Kidney epithelial cell (primary cell): ENCODE measurements at regions not wholly inside any gene's neighbourhood (a gene's known extent, or its start where the extent isn't known, plus 50 kb on each side); places are given as distances from the start of the nearest gene placed in this dataset.

Source experiments
- DNase-seq: peaks from one replicate; pipeline ENCODE4 v3.0.0-alpha.2; 2010; ENCODE audit warnings: low read depth
- H3K27me3 ChIP-seq: 2 replicates; pipeline ENCODE4 v1.6.0; 2011; ENCODE audit warnings: low read length; ENCODE audit not compliant: control insufficient read depth, insufficient read depth
- H3K36me3 ChIP-seq: 2 replicates; pipeline ENCODE4 v1.5.1; 2011; ENCODE audit warnings: low read length; ENCODE audit not compliant: control insufficient read depth, insufficient read depth
- H3K4me3 ChIP-seq: 2 replicates; pipeline ENCODE4 v1.5.1; 2011; ENCODE audit warnings: low read depth, mild to moderate bottlenecking, control low read depth, low read length
- TF ChIP-seq, protein P1 (sequence below): IDR thresholded peaks from 2 replicates; pipeline ENCODE4 v1.5.1; 2011; ENCODE audit warnings: mild to moderate bottlenecking, moderate library complexity, low read length, control low read depth, inconsistent platforms; ENCODE audit not compliant: insufficient read depth, poor library complexity, severe bottlenecking

DNA sequence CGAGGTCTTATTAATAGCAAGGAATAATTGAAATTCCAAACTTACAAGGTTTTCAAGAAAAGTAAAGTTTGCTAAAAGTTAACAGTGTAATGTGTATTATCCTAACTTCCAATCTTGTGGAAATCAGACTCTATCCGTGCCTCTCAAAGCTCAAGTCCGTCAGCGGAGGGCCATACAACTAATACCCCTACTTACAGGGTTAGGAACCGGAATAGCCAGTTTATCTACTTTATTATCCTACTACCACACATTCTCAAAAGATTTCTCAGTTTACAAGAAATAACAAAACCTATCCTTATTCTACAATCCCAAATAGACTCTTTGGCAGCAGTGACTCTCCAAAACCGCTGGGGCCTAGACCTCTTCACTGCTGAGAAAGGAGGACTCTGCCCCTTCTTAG lies 457.8 kb downstream of the PTPRC start:
- Histone ChIP-seq H3K4me3 (no peak overlapping the region), H3K36me3 (no peaks in the 10 kb centered on the region), H3K27me3 (no peaks in the 10 kb centered on the region)
- TF ChIP-seq, protein P1, sequence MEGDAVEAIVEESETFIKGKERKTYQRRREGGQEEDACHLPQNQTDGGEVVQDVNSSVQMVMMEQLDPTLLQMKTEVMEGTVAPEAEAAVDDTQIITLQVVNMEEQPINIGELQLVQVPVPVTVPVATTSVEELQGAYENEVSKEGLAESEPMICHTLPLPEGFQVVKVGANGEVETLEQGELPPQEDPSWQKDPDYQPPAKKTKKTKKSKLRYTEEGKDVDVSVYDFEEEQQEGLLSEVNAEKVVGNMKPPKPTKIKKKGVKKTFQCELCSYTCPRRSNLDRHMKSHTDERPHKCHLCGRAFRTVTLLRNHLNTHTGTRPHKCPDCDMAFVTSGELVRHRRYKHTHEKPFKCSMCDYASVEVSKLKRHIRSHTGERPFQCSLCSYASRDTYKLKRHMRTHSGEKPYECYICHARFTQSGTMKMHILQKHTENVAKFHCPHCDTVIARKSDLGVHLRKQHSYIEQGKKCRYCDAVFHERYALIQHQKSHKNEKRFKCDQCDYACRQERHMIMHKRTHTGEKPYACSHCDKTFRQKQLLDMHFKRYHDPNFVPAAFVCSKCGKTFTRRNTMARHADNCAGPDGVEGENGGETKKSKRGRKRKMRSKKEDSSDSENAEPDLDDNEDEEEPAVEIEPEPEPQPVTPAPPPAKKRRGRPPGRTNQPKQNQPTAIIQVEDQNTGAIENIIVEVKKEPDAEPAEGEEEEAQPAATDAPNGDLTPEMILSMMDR: no peak
- no peak for DNase-seq

DNA sequence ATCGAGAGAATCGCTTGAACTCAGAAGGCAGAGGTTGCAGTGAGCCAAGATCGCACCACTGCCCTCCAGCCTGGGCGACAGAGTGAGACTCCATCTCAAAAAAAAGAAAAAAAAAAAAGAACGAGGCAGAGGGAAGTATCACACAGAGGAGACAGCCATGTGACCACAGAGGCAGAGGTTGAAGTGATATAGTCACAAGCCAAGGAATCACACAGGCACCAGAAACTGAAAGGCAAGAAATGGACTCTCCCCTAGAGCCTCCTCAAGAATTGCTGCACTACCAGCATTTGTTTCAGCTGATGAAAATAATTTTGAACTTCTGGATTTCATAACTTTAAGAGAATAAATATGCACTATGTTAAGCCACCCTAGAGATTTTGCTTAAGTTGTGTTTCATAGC lies 459.6 kb downstream of the PTPRC start:
- TF ChIP-seq, protein P1: no peak
- Histone ChIP-seq H3K4me3 (no peak overlapping the region), H3K36me3 (no peaks in the 10 kb centered on the region), H3K27me3 (no peaks in the 10 kb centered on the region)
- no peak for DNase-seq

DNA sequence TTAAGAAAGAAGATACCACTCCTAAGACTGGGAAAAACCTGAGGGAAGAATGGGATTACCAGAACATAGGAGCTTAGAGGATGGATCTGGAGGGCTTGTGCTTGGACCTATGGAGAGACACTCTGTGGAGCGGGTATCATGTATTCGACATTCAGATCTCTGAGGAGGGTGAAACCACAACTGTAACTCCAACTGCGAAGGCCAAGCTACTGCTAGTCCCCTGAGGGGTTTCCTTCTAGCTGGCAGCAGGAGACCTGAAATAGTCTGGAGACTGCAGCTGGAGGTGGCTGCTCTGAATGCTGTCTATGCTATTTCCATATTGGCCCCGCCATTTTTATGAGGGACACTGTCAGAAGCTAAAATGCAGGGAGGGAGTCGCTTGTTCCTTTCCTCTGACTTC lies 462.3 kb downstream of the PTPRC start:
- Histone ChIP-seq H3K36me3 (no peaks in the 10 kb centered on the region), H3K4me3 (no peak overlapping the region), H3K27me3 (no peaks in the 10 kb centered on the region)
- no peak for DNase-seq
- TF ChIP-seq, protein P1: no peak

DNA sequence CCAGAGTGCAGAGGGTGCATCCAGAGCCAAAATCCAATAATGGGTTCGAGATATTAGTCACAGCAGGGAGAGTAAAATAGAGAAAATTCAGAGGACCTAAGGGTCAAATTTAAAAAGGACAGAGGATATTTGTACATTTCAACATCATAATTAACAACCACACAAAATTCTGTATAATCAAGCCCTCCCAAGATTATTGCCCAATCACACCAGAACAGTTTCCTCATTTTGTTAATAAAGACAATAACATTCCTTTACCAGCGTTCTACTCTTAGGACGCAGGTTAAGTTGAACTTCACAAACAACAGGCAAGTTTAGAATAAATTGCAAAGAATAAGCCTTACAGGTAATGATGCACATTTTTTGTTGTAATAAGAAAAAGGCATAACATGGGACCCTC lies 462.8 kb downstream of the PTPRC start:
- no peaks in the 10 kb centered on the region for H3K36me3 ChIP-seq
- H3K4me3 ChIP-seq: no peak overlapping the region
- no peaks in the 10 kb centered on the region for H3K27me3 ChIP-seq
- no peak for DNase-seq
- TF ChIP-seq, protein P1: no peak

DNA sequence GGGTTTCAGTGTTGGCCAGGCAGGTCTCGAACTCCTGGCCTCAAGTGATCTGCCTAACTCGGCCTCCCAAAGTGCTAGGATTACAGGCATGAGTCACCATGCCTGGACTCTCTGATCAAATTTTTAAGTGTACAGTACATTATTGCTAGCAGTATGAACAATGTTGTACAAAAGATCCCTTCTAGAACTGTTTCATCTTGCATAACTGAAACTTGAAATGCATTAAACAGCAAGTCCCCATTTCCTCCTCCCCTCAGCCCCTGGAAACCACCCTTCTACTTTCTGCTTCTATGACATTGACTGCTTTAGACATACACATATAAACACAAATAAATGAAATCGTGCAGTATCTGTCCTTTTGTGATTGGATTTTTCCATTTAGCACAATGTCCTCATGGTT lies 463.4 kb downstream of the PTPRC start:
- Histone ChIP-seq H3K36me3 (no peaks in the 10 kb centered on the region), H3K27me3 (no peaks in the 10 kb centered on the region), H3K4me3 (no peak overlapping the region)
- TF ChIP-seq, protein P1: no peak
- no peak for DNase-seq

DNA sequence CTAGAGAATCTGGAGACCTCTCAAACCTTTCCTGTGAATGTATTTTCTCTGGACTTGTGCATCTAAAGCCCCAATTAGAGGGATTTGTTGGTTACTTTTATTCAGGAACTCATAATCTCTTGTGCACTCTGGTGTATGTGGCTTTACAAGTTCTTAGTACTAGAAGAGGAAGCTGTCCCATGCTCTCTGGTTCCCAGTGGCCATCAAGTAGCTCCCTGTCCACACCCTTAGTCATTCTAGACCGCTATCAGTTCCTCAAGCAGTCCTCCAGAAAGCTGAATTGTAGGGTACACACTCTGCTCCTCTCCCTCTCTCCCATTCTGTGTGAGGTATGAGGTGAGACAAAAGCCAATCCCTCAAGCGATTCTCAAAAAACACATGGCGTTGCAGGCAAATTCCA lies 470.3 kb downstream of the PTPRC start:
- H3K27me3 ChIP-seq: no peaks in the 10 kb centered on the region
- no peak for DNase-seq

More for the DNA sequence above, 470.3 kb downstream of the PTPRC start:
- Histone ChIP-seq H3K4me3 (no peak overlapping the region), H3K36me3 (no peaks in the 10 kb centered on the region)
- TF ChIP-seq, protein P1: no peak
